ENCODE measurements at regions not wholly inside any gene's neighbourhood (a gene's known extent, or its start where the extent isn't known, plus 50 kb on each side); places are given as distances from the start of the nearest gene placed in this dataset.

DNA sequence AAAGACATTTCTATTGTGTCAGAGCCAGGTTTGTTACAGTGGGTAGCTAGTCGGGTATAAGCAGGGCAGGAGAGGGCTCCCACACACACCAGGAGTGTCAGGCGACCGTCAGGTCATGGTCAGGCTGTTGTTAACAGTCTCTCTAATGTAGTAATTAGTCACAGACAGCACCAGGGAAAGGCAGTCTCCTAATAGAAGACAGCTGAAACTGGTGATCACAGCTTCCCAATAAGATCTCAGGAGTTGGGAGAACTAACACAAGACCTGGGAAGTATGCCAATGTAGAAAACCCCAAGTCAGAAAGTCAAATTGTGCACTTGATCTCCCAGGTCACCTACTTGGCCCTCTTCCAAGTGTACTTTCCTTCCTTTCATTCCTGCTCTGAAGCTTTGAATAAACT is 53.0 kb upstream of the GPR6 start:
- TF ChIP-seq, protein P1, sequence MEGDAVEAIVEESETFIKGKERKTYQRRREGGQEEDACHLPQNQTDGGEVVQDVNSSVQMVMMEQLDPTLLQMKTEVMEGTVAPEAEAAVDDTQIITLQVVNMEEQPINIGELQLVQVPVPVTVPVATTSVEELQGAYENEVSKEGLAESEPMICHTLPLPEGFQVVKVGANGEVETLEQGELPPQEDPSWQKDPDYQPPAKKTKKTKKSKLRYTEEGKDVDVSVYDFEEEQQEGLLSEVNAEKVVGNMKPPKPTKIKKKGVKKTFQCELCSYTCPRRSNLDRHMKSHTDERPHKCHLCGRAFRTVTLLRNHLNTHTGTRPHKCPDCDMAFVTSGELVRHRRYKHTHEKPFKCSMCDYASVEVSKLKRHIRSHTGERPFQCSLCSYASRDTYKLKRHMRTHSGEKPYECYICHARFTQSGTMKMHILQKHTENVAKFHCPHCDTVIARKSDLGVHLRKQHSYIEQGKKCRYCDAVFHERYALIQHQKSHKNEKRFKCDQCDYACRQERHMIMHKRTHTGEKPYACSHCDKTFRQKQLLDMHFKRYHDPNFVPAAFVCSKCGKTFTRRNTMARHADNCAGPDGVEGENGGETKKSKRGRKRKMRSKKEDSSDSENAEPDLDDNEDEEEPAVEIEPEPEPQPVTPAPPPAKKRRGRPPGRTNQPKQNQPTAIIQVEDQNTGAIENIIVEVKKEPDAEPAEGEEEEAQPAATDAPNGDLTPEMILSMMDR (IDR thresholded peaks at IDR 0.05), result no peak
- TF ChIP-seq POLR2A (IDR thresholded peaks at IDR 0.05), result no peak

Measured in testis (tissue), 2 donors.